HG02610 (cell line): ENCODE measurements at regions not wholly inside any gene's neighbourhood (a gene's known extent, or its start where the extent isn't known, plus 50 kb on each side); places are given as distances from the start of the nearest gene placed in this dataset.
A peak's percentile ranks its signal among the peaks of the same experiment; 100 is the strongest.
"Not testable (repeated sequence)": the region's sequence is repeated elsewhere in the genome, so short reads cannot be mapped to it uniquely, and the experiment has no call there.

Experiments used
- ATAC-seq: cut with Tn5 transposase; IDR thresholded peaks from one replicate; pipeline ENCODE4 v1.9.1; 2021; ENCODE audit warnings: mild to moderate bottlenecking, moderate library complexity; ENCODE audit not compliant: unreplicated experiment

DNA sequence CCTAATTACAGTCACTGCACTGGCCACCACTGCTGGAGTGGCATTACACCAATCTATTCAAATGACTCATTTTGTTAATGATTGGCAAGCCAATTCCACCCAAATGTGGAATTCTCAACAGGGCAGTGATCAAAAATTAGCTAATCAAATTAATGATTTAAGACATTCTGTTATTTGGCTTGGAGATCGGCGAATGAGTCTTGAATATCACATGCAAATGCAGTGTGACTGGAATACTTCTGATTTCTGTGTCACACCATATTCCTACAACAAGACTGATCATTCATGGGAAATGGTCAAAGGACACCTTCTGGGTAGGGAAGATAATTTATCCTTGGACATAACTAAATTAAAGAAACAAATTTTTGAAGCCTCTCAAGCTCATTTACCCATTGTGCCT lies 165.1 kb downstream of the IER5 start:
- not testable (repeated sequence) for ATAC-seq

GRCh38 chr1:181255270-181255929 lies 166.9 kb downstream of the IER5 start:
- ATAC-seq: no peak

GRCh38 chr1:181257117-181257516 lies 168.6 kb downstream of the IER5 start:
- peak; percentile 86 for ATAC-seq

DNA sequence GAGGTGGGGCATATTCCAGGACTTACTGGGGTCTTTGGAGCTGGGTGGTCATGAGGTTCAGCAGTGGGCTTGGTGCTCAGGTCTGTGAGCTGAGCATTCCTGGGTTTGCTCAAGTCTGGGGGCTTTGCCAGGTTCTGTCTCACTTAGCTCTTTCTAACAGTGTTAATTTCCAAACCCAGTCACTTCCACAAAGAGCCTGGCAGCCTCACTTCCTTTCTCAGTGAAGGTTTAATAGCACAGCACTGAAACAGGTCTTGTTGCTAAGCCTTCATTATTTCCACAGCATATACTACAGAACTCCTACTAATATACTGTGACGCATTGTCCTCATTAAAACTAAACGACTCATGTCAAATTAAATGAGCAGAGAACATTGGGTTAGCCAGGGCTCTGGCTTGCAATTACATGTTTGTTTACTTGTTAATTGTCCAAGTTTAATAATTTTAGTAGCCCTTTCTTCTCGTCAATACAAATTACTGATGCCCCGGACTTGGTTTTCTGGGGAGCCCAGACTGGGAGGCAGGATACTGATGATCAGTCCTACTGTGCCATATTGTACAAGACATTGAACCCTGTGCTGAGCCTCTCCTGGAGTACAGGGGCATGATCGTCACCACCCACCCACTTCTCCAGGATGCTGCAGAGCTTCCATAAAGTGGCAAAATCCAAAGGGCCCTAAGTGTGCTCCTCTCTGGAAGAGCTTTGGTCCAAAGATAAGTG lies 170.7 kb downstream of the IER5 start:
- ATAC-seq: no peak

GRCh38 chr1:181260271-181260670 lies 171.8 kb downstream of the IER5 start:
- no peak for ATAC-seq

GRCh38 chr1:181260994-181261393 lies 172.5 kb downstream of the IER5 start:
- ATAC-seq: no peak

DNA sequence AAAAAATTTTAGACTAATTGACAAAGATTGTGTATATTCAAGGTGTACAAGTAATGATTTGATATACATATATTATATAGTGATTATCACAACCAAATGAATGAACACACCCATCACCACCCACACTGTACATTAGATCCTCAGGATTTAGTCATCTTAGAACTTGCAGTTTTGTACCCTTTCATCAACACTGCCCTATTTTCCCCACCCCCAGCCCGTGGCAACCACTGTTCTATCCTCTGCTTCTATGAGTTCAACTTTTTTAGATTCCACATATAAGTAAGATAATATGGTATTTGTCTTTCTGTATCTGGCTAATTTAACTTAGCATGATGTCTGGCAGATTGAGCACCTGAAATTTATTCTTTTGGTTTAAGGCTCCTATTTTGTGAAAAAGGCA lies 173.6 kb downstream of the IER5 start:
- ATAC-seq: no peak

- ATAC-seq: no peak
Observed at GRCh38 chr1:181263444-181263843, 174.9 kb downstream of the IER5 start.

GRCh38 chr1:181264821-181265220 lies 176.3 kb downstream of the IER5 start:
- no peak for ATAC-seq

- no peak for ATAC-seq
Observed at GRCh38 chr1:181284978-181285377, 196.5 kb downstream of the IER5 start.

DNA sequence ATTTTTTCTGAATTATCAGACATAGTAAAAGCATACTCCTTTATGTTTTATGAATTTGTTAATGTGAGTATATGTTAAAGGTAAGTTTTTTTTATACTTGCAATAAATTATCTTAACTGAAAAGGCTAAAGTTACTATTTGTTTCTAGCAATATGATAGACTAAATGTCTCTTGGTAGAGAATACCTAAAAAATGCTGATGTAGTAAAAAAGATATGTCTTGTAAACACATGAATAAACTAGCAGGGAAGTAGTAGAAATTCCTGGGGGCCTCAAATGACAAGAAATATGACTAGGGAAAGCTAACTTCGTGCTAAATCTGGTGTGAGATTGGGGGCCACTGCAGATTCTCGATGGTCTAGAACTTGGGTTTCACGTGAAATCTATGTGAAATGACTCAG lies 188.1 kb upstream of the CACNA1E start:
- ATAC-seq: no peak

- no peak for ATAC-seq
Observed at GRCh38 chr1:181296180-181296579, 187.1 kb upstream of the CACNA1E start.

DNA sequence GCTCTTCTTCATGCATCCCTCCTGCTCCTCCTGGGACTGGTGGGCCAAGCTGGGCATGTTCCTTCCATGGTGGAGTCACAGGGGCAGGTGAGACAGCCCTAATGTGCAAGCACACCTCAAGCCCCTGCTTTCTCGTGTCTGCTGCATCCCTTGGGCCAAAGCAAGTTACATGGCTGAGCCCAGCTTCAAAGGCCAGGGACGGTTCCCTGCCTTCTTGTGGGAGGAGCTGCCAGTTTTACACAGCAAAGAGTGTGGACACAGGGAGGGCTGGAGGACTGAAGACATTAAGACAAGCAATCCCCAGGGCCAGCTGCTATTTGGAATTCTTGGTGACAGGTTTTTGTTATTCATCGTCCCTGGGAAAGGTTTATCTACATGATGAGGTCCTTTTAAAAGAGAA lies 175.2 kb upstream of the CACNA1E start:
- no peak for ATAC-seq

DNA sequence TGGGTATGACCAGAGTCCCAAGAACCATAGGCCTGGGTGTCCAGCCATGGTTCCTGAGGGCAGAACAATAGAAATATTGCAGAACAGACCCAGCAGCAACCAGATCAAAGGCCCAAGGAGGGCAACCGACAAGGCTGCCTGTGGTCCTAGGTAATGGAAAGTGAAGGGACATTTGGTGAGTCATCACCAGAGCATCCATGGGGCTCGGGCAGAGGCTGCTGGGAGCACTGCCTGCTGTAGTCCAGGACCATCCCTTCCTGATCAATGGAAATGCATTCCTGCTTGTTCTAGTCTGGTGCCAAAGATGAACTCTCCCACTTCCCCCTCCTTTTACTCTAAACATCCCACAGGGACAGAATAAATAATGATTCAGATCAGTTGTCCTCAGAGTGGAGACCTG lies 172.8 kb upstream of the CACNA1E start:
- no peak for ATAC-seq

DNA sequence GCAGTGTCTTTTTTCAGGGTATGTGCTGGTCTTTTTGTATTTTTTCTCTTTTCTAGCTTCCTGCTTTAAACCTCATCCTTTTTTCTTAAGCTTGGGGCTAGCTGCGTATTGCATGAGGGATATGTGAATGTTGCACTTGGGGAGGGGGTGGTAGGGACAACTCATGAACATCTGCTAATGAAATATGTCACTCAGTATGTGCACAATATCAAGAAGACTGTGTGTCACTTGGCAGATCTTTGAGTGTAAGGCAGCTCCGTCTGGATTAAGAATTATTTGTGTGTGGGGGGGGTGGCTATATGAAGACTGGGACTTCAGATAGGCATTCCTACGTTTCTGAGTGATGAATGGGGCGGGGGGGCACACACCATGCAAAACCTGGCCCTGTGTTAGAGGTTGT lies 170.4 kb upstream of the CACNA1E start:
- ATAC-seq: no peak

DNA sequence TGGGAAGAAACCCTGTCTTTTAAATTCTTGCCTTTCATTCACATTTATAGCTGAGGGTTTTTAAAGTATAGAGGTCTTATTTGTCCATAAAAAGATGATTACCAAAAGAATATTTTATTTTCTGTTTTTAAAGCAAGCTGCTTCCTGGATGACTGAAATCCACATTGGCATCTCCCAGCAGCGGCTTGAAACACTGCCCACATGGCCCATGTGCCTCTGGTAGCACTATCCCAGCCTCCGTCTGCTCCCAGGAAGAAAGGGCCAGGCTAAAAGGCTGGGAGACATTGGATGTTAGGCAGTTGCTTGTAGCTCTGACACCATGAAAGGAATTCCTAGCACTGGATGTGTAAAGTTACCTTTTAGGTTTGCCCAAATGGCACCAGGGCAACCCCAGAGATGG lies 169.9 kb upstream of the CACNA1E start:
- no peak for ATAC-seq

GRCh38 chr1:181314010-181314409 lies 169.3 kb upstream of the CACNA1E start:
- ATAC-seq: no peak

GRCh38 chr1:181314959-181315358 lies 168.4 kb upstream of the CACNA1E start:
- no peak for ATAC-seq

DNA sequence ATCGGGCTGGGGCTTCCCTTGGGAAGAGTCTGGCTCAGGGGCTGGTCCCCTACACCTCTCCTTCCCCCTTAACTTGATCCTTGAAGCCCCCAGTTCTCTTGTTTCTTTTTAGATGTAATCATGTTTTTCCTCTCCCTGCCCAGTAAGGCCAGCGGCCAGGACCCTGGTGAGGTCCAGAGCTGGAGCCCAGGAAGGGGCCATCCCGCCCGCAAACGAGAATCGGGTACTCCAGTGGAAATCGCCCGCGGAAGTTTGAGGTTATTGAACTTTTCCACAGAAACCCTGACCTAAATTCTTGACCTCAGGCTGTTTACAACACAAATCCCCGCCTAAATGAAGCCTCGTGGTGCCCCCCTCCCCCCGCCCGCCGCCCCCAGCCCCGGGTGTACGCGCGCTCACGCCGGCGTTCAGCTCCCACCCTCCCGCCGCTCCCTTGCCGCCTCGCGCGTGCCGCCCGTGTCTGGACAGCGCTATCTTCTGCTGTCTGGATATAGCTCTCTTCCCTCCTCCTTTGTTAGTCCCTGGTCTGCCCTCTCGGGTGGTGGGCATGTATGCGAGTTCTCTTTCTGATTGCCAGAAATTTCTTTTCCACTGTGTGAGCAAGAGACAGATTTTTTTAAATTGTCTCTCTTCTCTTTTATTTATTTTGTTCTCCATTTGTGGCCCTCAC lies 165.9 kb upstream of the CACNA1E start:
- ATAC-seq: no peak

- ATAC-seq: no peak
Observed at GRCh38 chr1:181318022-181318857, 165.1 kb upstream of the CACNA1E start.

GRCh38 chr1:181318858-181319235 lies 164.5 kb upstream of the CACNA1E start:
- no peak for ATAC-seq
